ENCODE measurements at regions not wholly inside any gene's neighbourhood (a gene's known extent, or its start where the extent isn't known, plus 50 kb on each side); places are given as distances from the start of the nearest gene placed in this dataset.

DNA sequence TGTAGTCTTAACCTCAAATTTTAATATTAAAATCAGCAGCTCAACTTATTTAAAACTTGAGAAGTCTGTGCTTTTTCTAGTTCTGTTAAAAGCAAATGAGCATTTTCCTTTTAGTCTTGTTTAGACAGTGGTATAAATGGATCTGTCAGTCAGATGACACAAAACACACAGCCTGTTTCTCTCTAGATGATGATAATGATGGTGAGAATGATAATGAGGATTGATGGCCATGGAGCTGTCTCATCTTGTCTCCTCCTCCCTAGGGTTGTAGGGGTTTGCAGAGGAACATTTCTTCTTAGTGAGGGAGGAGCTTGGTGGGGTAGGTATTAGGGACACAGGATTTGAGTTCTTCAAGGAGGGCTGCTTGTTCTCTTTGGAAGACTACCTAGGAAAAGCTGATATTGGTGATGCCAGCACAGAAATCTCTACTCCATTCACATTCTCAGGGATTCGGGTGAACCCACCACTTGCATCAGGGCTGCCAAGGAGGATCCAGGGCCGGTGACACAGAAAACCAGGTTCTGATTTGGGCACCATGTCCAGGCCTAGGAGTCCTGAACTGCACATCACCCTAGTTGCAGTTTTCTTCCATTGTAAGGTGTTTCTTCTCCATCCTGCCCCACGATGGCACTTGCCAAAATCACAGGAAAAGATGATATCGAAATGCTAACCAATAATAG lies 147.6 kb downstream of the RHOU start:
- no peak overlapping the region for H3K27ac ChIP-seq
- WGBS, 3 donors, result 88 to 92% (median 90%) methylated on average over 4 of the region's 4 CpGs
- H3K4me1 ChIP-seq, result no peaks in the 10 kb centered on the region
- H3K4me3 ChIP-seq, result no peak overlapping the region
- intact Hi-C loops (cut with DNase I), result no loop called here
- DNase-seq (no peak), ATAC-seq (no peak)
- H3K27me3 ChIP-seq (ENCODE audit: insufficient read depth in 3 of 3, low read length in 2 of 3), result peaks cover 0 to 3% (median 3%) of the 10 kb centered on the region in 3 donors
- no peaks in the 10 kb centered on the region for H3K36me3 ChIP-seq (ENCODE audit: insufficient read depth in 1 of 2, low read depth in 1 of 2)
- H3K9me3 ChIP-seq, result no peaks in the 10 kb centered on the region
- TF ChIP-seq, protein P1, sequence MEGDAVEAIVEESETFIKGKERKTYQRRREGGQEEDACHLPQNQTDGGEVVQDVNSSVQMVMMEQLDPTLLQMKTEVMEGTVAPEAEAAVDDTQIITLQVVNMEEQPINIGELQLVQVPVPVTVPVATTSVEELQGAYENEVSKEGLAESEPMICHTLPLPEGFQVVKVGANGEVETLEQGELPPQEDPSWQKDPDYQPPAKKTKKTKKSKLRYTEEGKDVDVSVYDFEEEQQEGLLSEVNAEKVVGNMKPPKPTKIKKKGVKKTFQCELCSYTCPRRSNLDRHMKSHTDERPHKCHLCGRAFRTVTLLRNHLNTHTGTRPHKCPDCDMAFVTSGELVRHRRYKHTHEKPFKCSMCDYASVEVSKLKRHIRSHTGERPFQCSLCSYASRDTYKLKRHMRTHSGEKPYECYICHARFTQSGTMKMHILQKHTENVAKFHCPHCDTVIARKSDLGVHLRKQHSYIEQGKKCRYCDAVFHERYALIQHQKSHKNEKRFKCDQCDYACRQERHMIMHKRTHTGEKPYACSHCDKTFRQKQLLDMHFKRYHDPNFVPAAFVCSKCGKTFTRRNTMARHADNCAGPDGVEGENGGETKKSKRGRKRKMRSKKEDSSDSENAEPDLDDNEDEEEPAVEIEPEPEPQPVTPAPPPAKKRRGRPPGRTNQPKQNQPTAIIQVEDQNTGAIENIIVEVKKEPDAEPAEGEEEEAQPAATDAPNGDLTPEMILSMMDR (IDR thresholded peaks at IDR 0.05), result no peak

- no peaks in the 10 kb centered on the region for H3K4me1 ChIP-seq
- no peak overlapping the region for H3K4me3 ChIP-seq
- intact Hi-C loops (cut with DNase I), result no loop called here
- TF ChIP-seq, protein P1 (IDR thresholded peaks at IDR 0.05), result no peak
- no peak overlapping the region for H3K27ac ChIP-seq
- H3K36me3 ChIP-seq (ENCODE audit: insufficient read depth in 1 of 2, low read depth in 1 of 2), result no peaks in the 10 kb centered on the region
- no peak for DNase-seq
- no peak for ATAC-seq
- WGBS, 3 donors, result 93 to 97% (median 94%) methylated on average over 2 of the region's 2 CpGs
- peaks cover 0 to 3% (median 3%) of the 10 kb centered on the region in 3 donors for H3K27me3 ChIP-seq (ENCODE audit: insufficient read depth in 3 of 3, low read length in 2 of 3)
- H3K9me3 ChIP-seq, result no peaks in the 10 kb centered on the region
These were observed 148.3 kb downstream of the RHOU start for GRCh38 chr1:228883535-228883934.

DNA sequence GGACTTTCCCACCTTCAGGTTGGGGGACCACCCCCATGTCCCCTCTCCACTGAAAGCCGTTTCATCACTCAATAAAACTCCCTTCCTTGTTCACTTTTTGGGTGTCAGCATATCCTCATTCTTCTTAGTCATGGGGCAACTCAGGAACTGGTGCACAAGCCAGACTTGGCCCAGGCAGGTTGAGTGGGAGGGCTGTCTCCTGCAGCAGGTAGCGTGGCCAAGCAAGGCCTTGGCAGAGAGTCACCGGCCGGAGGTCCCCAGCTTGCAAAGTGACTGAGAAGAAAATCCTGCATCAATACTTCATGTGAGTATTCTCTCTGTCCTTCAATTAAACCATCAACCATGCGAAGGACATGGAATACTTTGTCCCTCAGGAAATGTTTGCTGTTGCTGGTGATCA lies 148.9 kb downstream of the RHOU start:
- TF ChIP-seq, protein P1 (IDR thresholded peaks at IDR 0.05), result no peak
- Histone ChIP-seq H3K27ac (no peak overlapping the region), H3K27me3 (ENCODE audit: insufficient read depth in 3 of 3, low read length in 2 of 3) (peaks cover 0 to 3% (median 3%) of the 10 kb centered on the region in 3 donors), H3K36me3 (ENCODE audit: insufficient read depth in 1 of 2, low read depth in 1 of 2) (no peaks in the 10 kb centered on the region), H3K4me1 (no peaks in the 10 kb centered on the region), H3K9me3 (no peaks in the 10 kb centered on the region), H3K4me3 (no peak overlapping the region)
- intact Hi-C loops (cut with DNase I), result no loop called here
- WGBS, 3 donors, result 96 to 98% (median 97%) methylated on average over 5 of the region's 5 CpGs
- ATAC-seq (no peak), DNase-seq (no peak)

DNA sequence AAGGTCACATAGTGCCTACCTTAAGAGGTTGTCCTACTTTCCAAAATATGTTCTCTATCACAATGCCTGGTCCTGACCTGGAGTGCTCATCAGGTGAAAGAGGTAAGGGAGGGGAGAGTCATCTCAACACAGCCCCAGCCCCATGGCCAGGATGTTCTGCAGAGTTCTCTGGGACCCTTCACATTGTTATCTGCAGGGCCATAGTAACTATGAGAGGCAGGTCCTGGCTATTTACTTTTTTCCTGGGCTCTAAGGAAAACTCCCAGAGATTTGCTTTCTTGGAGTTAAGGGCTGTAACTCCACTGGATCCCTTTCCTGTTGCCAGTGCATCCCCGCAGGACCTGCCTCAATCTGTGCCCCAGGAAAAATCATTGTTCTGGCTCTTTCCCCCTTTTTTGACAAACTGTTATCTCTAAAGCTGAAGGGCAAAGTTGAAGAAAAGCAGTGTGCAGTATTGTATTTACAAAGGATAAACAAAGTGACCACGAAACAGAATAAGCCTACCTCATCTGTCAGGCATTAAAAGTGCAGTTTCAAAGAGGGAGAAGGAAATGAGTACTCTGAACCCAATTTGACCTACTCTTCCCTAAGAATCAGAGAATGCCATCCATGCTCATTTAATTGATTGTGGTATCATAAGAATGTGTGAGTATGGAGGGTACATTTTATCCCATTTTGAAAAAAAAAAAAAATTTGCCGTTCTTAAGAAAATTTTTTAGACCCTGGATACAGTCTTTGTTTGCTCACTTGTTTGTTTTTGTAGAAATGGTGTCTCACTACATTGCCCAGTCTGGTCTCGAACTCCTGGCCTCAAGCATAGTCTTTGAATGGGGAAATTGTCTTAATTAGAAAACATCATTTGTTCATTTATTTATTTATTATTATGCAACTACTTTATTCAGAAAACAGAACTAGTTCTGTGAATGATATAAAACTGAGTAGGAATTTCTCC lies 149.6 kb downstream of the RHOU start:
- no peak overlapping the region for H3K27ac ChIP-seq
- ATAC-seq (no peak), DNase-seq (no peak)
- 86 to 88% (median 87%) methylated on average over 4 of the region's 4 CpGs for WGBS, 3 donors
- no peaks in the 10 kb centered on the region for H3K36me3 ChIP-seq (ENCODE audit: insufficient read depth in 1 of 2, low read depth in 1 of 2)
- TF ChIP-seq, protein P1 (IDR thresholded peaks at IDR 0.05), result no peak
- no peak overlapping the region for H3K4me3 ChIP-seq
- intact Hi-C loops (cut with DNase I), result no loop called here
- H3K27me3 ChIP-seq (ENCODE audit: insufficient read depth in 3 of 3, low read length in 2 of 3), result peaks cover 0 to 3% (median 3%) of the 10 kb centered on the region in 3 donors
- no peaks in the 10 kb centered on the region for H3K4me1 ChIP-seq
- H3K9me3 ChIP-seq, result no peaks in the 10 kb centered on the region

All from psoas muscle (tissue), 7 donors.